ENCODE measurements at regions not wholly inside any gene's neighbourhood (a gene's known extent, or its start where the extent isn't known, plus 50 kb on each side); places are given as distances from the start of the nearest gene placed in this dataset.

DNA sequence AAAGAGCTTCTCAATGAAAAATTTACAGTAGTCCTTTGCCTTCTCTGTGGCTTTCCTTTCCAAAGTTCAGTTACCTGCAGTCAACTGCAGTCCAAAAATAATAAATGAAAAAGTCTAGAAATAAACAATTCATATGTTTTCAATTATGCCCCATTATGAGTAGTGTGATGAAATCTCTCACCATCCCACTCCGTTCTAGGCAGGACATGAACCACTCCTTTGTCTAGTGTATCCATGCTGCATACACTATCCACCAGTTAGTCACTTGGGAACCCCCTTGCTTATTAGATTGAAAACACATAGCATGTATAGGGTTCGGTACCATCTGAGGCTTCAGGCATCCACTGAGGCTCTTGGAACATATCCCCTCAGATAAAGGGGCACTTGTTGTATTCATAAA, 80.6 kb upstream of the EYA4 start:
- Histone ChIP-seq H3F3A (ENCODE audit: low read length, unreplicated experiment) (no peaks in the 10 kb centered on the region), H3K9me3 (ENCODE audit: low read length) (no peaks in the 10 kb centered on the region), H3K79me2 (ENCODE audit: low read length) (no peaks in the 10 kb centered on the region), H3K9ac (ENCODE audit: low read length) (no peak overlapping the region), H2AFZ (ENCODE audit: low read length) (no peak overlapping the region), H4K20me1 (ENCODE audit: low read length) (no peaks in the 10 kb centered on the region), H3K27ac (ENCODE audit: low read length) (no peak overlapping the region), H3K4me3 (ENCODE audit: low read length) (no peak overlapping the region), H3K27me3 (ENCODE audit: low read length) (no peaks in the 10 kb centered on the region), H3K4me1 (ENCODE audit: insufficient read depth, low read length) (peaks cover 6% of the 10 kb centered on the region), H3K36me3 (ENCODE audit: low read depth, low read length) (no peaks in the 10 kb centered on the region), H3K9me2 (replicated peaks; ENCODE audit: low read length) (no peaks in the 10 kb centered on the region), H3K4me2 (ENCODE audit: low read length) (no peak overlapping the region)
- DNase-seq (no peak), ATAC-seq (no peak)
- TF ChIP-seq EZH2 (IDR thresholded peaks at IDR 0.05; ENCODE audit: low read length, unreplicated experiment) (no peak), EZH2phosphoT487 (IDR thresholded peaks at IDR 0.05; ENCODE audit: borderline replicate concordance, low read length) (no peak), CTCF (conservative IDR thresholded peaks at IDR 0.05; ENCODE audit: low read depth, low read length) (no peak)
- no TSS peak for BruUV-seq (replicated peaks)
- CTCF ChIA-PET: no interaction called here
- intact Hi-C loops (cut with micrococcal nuclease): no loop called here
- POLR2A ChIA-PET (ENCODE audit: unreplicated experiment): no interaction called here

GRCh38 chr6:133165235-133165634, 75.9 kb upstream of the EYA4 start:
- TF ChIP-seq EZH2 (IDR thresholded peaks at IDR 0.05; ENCODE audit: low read length, unreplicated experiment): no peak
- TF ChIP-seq EZH2phosphoT487 (IDR thresholded peaks at IDR 0.05; ENCODE audit: borderline replicate concordance, low read length): no peak
- TF ChIP-seq CTCF (conservative IDR thresholded peaks at IDR 0.05; ENCODE audit: low read depth, low read length): no peak
- H3K9ac ChIP-seq (ENCODE audit: low read length): no peak overlapping the region
- H4K20me1 ChIP-seq (ENCODE audit: low read length): no peaks in the 10 kb centered on the region
- DNase-seq: peak; percentile 51
- H3K9me3 ChIP-seq (ENCODE audit: low read length): no peaks in the 10 kb centered on the region
- H3K27me3 ChIP-seq (ENCODE audit: low read length): no peaks in the 10 kb centered on the region
- ChIA-PET CTCF (interaction anchor here (0.6 kb wide), 1 partner anchor 102 kb away, joined by 3 read pairs; no protein-coding TSS in a partner anchor), POLR2A (ENCODE audit: unreplicated experiment) (no interaction called here)
- no peak overlapping the region for H3K27ac ChIP-seq (ENCODE audit: low read length)
- no peaks in the 10 kb centered on the region for H3K9me2 ChIP-seq (replicated peaks; ENCODE audit: low read length)
- H3K79me2 ChIP-seq (ENCODE audit: low read length): no peaks in the 10 kb centered on the region
- no peaks in the 10 kb centered on the region for H3K36me3 ChIP-seq (ENCODE audit: low read depth, low read length)
- ATAC-seq: peak; percentile 81
- H2AFZ ChIP-seq (ENCODE audit: low read length): no peak overlapping the region
- no peak overlapping the region for H3K4me2 ChIP-seq (ENCODE audit: low read length)
- intact Hi-C loops (cut with micrococcal nuclease): loop anchor here (5.0 kb wide), 1 partner anchor 203 kb away; no protein-coding TSS in a partner anchor
- peaks cover 11% of the 10 kb centered on the region for H3K4me1 ChIP-seq (ENCODE audit: insufficient read depth, low read length)
- no peak overlapping the region for H3K4me3 ChIP-seq (ENCODE audit: low read length)
- no peaks in the 10 kb centered on the region for H3F3A ChIP-seq (ENCODE audit: low read length, unreplicated experiment)
- no TSS peak for BruUV-seq (replicated peaks)

GRCh38 chr6:133166766-133167165, 74.4 kb upstream of the EYA4 start:
- Histone ChIP-seq H3K9me3 (ENCODE audit: low read length) (no peaks in the 10 kb centered on the region), H3K9me2 (replicated peaks; ENCODE audit: low read length) (no peaks in the 10 kb centered on the region), H3K4me2 (ENCODE audit: low read length) (no peak overlapping the region), H3K4me1 (ENCODE audit: insufficient read depth, low read length) (peaks cover 11% of the 10 kb centered on the region), H4K20me1 (ENCODE audit: low read length) (no peaks in the 10 kb centered on the region), H3K36me3 (ENCODE audit: low read depth, low read length) (no peaks in the 10 kb centered on the region), H3F3A (ENCODE audit: low read length, unreplicated experiment) (no peaks in the 10 kb centered on the region), H3K79me2 (ENCODE audit: low read length) (no peaks in the 10 kb centered on the region), H3K27ac (ENCODE audit: low read length) (peak overlapping the region; percentile 41; the same call in 1 of the 2 replicates), H3K4me3 (ENCODE audit: low read length) (no peak overlapping the region), H2AFZ (ENCODE audit: low read length) (no peak overlapping the region), H3K9ac (ENCODE audit: low read length) (no peak overlapping the region), H3K27me3 (ENCODE audit: low read length) (no peaks in the 10 kb centered on the region)
- ChIA-PET POLR2A (ENCODE audit: unreplicated experiment) (no interaction called here), CTCF (no interaction called here)
- BruUV-seq (replicated peaks): no TSS peak
- TF ChIP-seq EZH2 (IDR thresholded peaks at IDR 0.05; ENCODE audit: low read length, unreplicated experiment): no peak
- no peak for TF ChIP-seq CTCF (conservative IDR thresholded peaks at IDR 0.05; ENCODE audit: low read depth, low read length)
- TF ChIP-seq EZH2phosphoT487 (IDR thresholded peaks at IDR 0.05; ENCODE audit: borderline replicate concordance, low read length): no peak
- intact Hi-C loops (cut with micrococcal nuclease): loop anchor here (2.0 to 5.0 kb wide), 2 partner anchors 68 to 204 kb away; no protein-coding TSS in a partner anchor
- DNase-seq (peak; percentile 62), ATAC-seq (peak; percentile 78)
